DMS53 treated with DMSO at 0.1 percent for 48 hours (cell line): ENCODE measurements at regions not wholly inside any gene's neighbourhood (a gene's known extent, or its start where the extent isn't known, plus 50 kb on each side); places are given as distances from the start of the nearest gene placed in this dataset.

Source experiments
- DNase-seq: peaks from one replicate; lab custom pipeline; 2025; ENCODE audit not compliant: unreplicated experiment; lab: John Stamatoyannopoulos, UW

DNA sequence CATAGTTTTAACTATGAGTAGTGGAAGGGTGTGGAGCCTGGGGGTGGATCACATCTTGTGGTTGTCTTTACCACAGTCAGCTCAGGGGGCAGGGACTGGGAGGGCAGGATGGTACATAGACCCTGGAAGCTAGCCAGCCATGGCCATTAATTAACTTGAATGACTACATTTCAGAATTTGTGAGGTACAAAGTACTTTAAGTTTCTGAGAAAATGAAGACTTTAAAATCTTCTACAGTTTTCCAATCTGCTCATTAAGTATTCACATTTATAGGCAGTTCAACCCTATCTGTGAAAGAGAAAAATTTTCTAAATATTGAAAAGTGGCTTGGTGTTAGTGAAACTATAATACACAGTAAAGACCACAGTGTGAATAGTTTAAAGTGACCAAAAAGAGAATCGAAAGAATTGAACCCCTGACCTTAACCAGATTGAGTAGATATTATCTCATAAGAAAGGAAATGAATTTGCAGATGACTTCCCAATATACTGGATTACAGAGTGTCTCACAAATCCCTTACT lies 234.2 kb upstream of the MEF2C start:
- no peak for DNase-seq

DNA sequence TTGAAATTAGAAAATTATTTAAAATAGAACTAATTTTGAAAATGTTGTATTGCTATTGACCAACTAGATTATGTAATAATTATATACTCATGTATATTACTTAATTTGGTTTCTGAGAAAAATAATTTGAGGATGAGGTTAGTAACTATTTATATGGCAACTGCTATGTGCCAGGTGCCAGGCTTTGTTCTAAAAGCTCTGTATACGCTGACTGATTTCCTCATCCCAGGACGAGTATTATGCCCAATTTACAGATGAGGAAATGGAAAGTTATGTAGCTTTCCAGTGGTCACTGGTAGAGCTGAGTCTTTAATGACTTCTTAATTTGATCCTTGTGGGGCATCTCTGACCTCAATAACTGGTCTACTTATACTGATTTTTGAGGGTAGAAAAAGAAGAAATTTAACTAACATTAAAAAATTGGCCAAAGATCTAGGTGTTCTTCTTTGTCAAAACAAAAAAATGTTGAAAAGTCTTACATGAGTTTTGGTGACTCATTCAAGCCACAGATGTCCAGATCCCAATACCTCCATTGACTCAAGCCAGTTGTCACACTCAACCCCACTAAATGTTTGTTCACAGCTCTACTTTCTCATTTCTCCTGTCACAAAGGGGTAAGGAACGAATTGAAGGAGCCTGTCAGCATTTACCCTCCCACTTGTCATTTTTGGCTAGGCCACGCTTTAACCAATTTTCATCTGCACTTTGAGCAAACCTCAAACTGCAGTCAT lies 228.1 kb upstream of the MEF2C start:
- DNase-seq = no peak

DNA sequence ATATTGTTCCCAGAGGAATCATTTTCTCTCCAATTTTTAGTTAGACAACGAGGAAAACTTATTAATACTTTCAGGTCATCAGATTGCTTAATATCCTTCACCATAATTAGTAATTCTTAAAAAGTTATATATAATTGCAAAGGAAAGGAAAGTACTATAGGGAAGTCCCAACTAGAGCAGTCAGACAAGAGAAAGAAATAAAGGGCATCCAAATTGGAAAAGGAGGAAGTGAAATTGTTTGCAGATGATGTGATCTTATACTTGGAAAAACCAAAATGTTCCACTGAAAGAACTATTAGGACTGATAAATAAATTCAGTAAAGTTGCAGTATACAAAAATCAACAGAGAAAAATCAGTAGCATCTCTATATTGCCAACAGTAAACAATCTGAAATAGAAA lies 223.5 kb upstream of the MEF2C start:
- DNase-seq = no peak

DNA sequence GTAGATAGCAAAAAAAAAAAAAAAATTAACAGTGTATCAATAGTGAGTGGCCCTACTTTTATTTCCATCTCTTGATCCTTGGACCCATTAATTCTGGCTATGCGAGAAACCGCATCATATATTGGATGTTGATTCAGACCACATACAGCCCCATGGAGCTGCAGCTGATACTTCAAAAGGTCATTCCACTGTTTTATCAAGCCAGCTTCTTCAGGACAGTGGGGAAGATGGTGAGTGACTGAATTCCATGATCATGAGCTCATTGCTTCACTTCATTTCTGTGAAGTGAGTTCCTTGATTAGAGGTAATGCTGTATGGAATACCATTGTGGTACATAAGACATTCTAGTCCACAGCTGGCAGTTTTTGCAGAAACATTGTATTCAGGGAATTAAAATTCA lies 222.9 kb upstream of the MEF2C start:
- no peak for DNase-seq

DNA sequence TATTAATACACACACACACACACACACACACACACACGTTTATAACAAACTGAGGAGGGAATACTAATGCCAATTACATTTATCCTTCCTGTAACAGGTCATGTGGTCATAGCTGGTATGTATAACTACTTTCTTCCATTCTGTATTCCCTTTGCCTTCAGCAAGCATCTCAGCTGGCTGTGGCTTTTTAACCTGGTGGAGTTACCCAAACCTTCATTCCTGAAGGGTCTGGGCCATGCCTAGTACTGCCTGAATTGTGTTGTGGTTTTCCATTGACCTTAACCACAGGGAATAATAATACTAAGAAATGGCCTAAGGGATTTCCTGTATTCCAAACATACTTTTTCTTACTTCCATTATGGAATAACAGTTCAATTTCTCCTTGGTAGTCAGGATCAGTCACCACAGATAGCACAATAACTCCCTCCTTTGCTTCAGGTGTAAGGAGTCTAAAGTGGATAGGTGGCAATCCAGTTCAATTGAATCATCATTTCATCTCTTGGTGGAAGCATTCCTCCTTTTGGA lies 222.2 kb upstream of the MEF2C start:
- DNase-seq = no peak

DNA sequence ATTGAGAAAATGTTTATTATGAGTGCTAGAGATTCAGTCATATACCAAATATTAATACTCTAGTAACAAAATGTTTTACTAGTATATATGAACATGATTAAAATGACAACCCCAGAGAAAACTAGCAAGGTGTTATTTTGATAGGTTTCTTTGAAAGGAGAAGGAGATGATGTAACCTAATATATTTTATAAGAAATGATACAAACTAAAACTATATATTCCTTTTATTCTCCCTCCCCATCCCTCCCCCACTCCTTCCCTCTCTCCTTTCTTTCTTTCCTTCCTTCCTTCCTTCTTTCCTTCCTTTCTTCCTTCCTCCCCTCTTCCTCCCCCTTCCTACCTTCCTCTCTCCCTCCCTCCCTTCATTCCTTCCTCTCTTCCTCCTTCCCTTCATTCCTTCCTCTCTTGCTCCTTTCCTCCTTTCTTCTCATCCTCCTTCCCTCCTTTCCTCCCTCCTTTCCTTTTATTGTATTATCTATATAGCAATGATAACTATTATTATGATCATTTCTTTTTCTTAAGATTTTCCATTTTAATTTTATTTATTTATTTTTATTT lies 215.3 kb upstream of the MEF2C start:
- DNase-seq = no peak

DNA sequence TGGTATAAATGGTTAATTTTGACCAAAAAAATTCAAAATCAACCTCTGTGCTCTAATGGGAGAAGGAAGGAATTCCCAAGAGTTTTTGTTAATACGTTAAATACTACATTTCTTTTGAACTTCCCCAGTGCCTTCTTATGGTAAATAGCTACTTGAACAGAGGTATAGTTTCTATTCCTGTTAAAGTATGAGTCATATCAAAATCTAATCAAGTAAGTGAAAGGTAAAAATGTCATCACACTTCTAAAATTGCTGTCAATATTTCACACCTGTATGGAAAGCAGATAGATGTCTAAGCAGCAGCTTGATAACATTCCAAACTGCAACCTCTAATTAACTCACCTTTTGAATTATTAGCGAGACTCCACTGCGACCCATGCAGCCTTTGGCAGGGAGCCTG lies 214.1 kb upstream of the MEF2C start:
- no peak for DNase-seq

DNA sequence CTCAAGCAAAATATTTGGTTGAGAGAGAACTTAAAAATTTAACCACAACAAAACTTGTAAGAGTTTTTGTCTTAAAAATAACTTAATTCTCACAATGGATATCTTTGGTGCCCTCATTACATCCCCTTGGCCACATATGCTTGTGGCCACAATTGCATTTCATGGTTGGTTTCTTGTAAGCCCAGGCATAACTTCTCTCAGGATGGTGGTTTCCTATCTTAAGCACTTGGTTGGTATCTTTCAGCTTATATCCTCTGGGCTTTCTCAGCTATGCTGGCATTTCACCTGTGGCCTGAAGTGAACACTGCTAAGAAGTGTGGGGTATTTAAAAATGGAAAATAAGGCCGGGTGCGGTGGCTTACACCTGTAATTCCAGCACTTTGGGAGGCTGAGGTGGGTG lies 212.4 kb upstream of the MEF2C start:
- DNase-seq = no peak

DNA sequence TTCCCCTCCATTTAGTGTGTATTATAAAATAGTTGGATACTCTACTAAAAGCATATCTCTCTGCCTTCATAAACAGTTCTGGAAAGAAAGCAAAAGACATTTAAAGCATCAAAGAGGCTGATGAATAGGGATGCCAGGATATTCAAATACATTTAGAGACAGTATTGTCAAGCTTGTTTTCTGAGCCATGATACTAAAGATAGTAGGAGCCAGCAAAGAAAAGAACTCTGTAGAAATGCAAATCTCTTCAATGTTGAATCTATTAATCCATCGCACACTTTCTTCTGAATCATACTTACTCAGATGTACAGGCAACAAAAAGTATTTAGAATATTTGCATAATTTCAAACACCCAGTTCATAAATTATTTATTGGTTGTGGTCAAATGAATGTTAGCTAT lies 207.1 kb upstream of the MEF2C start:
- no peak for DNase-seq

DNA sequence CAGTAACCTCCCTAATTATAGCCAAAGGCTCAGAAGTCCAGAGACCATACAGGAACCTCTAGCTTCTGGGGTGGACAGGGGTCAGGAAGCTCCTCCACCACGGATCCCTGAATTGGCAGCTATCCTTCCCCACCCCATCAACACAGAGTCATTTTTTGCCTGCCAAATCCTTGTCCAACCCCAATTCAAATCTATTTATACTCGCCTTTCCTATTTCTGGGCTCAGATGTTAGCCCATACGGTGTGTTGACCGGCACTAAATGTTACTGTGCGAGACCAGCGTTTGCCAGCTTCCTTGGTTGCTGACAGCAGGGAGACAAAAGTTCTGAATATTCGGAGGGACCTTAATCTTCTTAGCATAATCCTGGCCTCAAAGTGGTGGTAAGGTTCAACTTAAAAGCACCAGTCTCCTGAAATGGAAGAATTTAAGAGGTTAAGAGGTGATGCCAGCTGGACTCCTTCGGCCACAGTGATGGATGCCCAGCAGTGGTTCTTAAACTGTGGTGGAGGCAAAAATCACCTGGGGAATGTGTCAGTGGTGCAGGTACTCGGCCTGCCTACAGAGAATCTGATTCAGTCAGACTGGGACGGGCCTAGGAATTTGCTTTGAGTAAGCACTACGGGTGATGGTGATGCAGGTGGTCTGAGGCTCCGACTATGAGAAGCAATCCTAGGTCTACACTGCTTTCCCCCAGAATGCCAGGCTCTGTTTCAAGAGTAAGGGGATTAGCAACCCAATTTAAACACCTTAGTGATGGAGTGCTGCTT lies 204.8 kb upstream of the MEF2C start:
- no peak for DNase-seq

DNA sequence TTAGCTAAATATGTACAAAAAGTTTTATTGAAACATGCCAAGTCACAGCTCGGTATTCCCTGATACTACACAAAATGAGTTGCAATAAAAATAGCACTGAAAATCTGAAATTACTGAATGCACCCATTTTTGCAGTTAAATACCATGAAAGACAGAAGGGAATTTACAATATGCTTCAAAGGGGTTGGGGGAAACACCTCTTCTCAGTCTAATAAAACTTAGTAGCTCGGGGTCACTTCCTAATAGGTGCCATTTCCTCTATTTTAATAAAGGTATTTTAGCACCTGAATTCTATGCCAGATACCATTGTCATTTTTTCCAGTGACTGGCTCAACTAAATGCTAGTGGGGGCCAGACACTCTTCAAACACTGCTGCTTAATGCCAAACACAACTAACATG lies 204.1 kb upstream of the MEF2C start:
- DNase-seq = no peak

DNA sequence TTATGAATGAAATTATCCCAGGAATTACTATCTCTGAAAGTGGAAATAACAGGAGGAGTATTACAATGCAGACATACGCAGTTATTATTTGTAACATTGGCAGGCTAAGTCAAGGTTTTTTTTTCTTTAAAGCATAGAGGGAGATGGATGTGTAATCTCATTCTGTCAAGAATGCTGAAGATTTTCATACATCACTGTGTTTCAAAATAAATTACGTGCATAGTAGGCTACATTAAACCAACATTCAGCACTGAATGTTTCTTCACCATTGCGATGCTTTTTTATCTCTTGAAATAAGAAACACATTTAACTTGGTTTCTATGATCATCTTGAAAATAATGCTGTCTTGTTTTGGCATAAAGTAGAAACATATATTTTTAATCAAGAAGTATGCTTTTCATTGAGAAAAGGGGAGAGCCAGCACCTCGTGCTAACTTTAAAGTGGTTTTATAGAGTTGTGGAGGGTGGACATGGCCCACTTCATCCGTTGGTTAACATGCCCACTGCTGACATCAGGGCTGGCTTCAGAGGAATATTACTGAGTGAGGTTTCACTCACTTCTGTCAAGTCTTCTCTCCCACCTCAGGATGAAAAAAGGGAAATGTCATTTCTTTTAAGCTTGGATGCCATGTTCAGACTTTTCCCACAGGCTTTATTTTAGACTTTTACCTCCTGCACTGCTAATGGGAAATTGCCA lies 203.6 kb upstream of the MEF2C start:
- no peak for DNase-seq

DNA sequence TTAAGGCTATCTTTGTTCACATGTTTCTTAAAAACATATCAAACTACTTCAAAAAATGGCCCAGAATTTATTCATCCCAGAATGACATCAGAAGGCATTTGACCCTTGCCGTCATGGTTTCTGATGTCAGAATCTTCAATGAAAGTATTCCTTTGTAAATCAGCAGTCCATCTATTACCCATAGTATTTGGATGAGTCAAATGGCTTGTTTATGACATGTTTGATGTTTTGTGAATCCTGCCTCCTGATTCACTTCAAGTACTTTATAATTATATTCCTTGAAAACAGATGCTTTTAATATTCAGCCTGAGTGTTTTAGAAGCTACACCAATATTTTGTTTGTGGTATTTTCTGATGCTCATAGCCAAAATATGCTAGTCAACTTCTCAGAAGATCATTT lies 200.8 kb upstream of the MEF2C start:
- DNase-seq = no peak

DNA sequence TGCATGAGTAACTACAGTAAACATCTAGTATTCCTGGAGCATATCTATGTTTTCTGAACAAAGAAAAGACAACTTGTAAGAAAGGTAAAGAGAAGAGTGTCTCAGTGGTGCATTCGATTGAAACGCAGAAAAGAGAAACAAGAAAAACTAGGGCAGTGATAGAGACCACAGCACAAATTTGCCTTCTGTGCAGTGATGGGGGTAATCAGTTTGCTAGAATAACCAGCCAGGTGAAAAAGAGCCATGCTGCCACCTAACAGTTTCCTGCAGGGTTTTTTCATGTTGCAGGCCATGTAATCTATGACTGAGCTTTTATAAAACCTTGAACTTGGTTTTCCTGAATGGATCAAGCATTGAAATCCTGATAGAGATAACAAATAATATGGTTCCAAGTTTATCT lies 198.4 kb upstream of the MEF2C start:
- DNase-seq = no peak

DNA sequence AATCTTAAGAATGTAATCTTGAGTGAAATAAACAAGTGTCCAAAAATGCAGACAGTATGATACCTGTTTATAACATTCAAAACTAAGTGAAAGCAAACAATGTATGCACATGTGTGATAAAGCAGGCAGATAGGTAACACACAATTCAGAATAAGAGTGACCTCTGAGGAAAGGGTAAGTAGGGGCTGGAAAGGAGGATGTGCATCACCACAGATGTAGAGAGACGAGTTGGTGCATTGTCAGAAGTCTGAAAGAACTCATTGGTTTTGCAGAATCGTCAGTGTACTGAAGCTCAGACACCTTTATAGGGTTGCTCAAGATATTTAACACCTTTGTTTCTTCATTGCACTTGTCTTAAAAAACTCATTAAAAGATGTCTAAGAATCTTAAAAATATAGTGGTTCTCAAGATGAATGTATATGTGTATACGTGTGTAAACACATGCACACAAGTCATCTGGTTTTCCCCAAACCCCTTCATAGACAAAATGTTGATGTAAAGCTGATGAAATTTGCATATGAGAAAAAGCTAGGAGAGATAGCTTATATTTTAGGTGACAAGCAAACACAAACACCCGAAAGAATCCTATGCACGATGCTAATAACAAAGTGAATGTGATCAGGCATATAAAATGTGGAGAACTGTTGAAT lies 197.6 kb upstream of the MEF2C start:
- no peak for DNase-seq

DNA sequence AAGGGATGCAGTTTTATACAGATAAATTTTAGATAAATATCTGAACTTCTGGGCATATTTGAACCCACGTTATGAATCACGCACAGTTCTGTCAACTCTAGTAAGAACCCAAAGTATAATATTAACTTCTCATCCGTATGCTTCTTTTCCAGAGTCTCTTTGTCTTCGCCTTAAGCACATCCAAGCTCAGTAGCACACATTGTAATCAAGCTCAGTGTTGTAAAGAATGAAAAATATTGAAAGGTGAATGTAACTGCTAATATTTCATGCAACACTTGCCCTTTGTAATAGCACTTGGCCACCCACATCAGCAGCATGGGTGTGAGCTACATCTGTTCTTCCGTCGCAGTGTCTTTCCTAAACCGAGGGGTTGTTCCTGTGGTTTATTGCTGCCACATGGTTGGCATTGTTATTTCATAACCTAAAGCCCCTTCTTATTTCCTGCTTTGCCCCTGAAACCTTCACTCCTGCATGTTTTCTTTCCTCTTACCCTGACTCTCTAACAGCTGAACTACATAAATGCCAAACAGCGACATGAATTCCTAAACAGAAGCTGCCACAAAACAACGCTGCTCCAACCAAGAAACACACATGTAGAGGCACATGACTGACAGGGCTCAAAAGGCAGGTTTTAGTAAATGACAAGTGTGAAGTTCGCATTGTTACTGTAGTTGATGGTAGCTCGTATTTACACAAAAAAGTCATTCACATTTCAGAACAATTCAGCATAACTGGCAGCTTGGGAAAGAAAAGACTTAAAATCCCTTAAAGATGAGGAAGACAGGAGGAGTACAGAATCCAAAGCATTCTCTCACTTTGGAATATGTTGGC lies 190.1 kb upstream of the MEF2C start:
- no peak for DNase-seq

DNA sequence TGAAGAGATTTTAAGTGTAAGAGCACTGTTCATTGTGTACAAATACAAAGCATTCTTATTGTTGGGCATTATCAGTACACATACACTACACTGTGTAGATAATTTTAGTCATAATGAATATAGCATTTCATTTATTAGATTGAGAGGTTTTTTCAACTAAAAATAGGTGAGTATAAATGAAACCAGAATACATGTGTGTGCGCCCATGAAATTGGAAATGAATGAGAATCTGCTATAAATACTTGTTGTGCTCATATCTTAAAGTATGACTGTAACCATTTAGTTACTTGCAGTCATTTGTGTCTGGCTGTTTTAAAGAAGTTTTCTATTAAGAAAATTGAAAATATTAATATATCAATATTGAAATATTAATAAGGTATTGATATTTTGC lies 189.0 kb upstream of the MEF2C start:
- DNase-seq = no peak

DNA sequence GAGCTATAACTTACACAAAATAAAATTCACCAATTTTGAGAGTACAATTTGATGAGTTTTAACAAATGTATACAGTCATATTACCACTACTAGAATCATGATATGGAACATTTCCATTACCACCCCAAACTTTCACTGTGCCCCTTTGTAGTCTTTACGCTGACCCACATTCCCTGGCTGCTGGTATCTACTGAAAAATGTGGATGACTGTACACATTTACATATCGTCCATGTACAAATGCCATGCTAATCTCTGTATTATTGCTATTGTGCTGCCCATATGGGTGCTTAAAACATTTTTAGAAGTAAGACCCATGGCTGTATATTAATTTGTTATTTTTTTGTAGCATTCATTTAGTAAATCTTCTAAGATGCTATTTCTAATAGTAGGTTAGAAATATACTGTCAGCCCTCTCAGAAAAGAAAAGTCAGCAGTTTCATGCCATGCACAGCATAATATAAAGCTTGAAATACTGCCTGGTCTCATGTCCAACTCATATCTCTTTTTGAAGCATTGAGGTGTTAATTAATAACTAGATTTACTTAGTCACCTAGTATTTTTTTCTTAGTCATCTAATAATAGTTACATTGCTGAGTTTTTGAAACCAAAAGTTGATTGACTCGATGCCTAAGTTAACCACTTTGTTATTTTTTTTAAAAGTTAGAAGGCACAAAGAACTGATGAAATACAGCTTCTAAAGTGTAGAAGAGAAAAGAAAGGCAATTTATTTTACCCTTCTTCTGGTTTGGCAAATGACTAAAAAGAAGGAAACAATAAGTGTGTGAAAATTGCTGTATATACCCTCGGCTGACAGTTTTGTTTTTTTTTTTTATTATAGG lies 188.3 kb upstream of the MEF2C start:
- DNase-seq = no peak

DNA sequence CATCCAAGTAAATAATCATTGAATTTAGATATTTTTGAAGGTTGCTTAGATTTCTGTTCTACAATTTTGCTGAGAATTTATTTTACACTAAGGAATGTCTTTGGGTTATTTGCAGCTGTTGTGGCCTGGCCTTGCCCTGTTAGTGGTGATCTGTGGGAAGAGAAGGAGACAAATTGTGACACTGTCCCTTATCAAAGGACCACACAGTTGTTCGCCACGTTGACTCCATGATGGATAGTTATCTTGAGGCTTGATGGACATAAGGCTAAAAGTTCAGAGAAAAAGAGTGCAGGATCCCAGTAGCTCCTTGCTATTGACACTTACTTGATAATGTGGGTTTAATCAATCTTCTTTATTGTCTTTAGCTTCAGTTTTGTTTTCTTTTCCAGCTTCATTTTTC lies 186.6 kb upstream of the MEF2C start:
- no peak for DNase-seq
